DND-41 (cell line): ENCODE measurements at regions not wholly inside any gene's neighbourhood (a gene's known extent, or its start where the extent isn't known, plus 50 kb on each side); places are given as distances from the start of the nearest gene placed in this dataset.
"Not testable (repeated sequence)": the region's sequence is repeated elsewhere in the genome, so short reads cannot be mapped to it uniquely, and the experiment has no call there.

Experiments used
- CTCF ChIP-seq: IDR thresholded peaks from 2 replicates; pipeline ENCODE4 v1.5.1; 2012; ENCODE audit warnings: borderline replicate concordance, low read length, moderate library complexity, mild to moderate bottlenecking; ENCODE audit not compliant: poor library complexity, severe bottlenecking; ENCODE audit errors: extremely low read depth
- EZH2 ChIP-seq: IDR thresholded peaks from 3 replicates; pipeline ENCODE4 v1.6.1; 2012; ENCODE audit warnings: borderline replicate concordance, low read depth, mild to moderate bottlenecking, moderate library complexity, low read length, inconsistent platforms; ENCODE audit not compliant: severe bottlenecking

- not testable (repeated sequence) for TF ChIP-seq CTCF, EZH2
Measured at GRCh38 chr20:25777241-25777640, 80.6 kb upstream of the ZNF337 start.
